Activated T-cell treated with anti-CD3 and anti-CD28 coated beads, Interleukin-2, amount 50 U/mL, for 48 hours (primary cell): ENCODE measurements at regions not wholly inside any gene's neighbourhood (a gene's known extent, or its start where the extent isn't known, plus 50 kb on each side); places are given as distances from the start of the nearest gene placed in this dataset.

Source experiments
- DNase-seq, 2 experiments: peaks; one replicate each; pipeline ENCODE4 v3.0.0-alpha.2; 2020

DNA sequence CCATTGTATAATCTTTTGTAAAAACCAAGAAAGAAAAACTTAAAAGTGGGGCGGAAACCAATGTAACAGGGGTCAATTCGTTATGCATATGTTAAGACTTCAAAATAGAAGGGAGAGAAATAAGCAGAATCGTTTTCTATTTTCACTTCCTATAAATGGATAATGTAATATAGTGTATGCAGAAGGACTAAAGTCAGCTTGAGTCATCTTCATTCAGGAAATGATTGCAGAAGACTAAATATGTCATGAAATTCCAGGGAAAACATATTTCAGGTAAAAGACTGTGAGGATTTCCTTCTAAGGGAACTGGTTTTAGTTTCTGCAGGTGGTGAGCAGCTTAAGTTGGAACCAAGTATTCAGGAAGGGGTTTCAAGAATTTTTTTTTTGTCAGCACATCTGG lies 753.3 kb downstream of the IRX1 start:
- no peak for DNase-seq

DNA sequence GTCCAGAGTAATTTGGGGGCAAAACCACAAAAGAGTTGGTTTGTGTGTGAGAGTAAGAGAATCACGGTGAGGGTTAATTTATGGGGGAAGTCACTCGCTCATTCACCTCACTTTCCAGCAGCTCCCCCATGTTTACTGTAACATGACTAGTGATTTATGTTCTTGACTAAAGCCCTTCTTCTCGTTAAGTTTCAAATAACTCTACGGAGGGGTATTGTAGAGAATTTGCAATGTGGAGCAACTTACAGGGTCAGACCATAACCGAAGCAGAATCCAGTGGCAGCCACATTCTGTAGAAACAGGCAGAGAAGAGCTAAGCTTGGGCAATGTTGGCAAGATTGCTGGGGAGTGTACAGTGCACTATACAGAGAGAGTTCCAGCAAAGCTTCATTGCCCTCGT lies 760.6 kb downstream of the IRX1 start:
- no peak for DNase-seq

DNA sequence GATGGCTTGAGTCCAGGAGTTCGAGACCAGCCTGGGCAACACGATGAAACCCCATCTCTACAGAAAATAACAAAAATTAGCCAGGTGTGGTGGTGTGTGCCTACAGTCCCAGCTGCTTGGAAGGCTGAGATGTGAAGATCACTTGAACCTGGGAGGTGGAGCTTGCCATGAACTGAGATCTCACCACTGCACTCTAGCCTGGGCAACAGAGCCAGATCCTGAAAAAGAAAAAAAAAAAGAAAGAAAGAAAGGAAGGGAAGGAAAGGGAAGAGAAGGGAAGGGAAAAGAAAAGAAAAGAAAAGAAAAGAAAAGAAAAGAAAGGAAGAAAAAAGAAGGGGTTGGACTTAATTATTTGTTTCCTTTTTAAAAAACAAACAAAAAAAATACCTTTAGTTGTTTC lies 764.2 kb downstream of the IRX1 start:
- DNase-seq: no peak

DNA sequence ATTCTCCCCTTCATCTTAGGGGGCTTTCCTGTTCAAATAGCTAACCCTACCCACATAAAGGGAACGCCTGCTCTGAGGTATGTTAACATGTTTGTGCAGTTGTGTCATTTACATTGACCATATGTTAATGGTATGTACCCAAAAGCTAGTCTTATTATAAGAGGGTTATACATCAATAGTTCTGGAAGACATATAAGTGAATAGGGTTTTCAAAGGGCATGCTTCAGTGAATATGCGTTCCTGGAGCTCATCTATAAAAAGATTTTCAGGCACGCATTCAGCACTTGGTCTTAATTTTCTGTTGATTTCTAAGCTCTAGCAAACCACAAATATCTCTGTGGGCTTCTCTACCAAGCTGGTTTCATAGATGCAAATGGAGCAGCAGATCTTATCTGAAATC lies 766.1 kb downstream of the IRX1 start:
- no peak for DNase-seq

DNA sequence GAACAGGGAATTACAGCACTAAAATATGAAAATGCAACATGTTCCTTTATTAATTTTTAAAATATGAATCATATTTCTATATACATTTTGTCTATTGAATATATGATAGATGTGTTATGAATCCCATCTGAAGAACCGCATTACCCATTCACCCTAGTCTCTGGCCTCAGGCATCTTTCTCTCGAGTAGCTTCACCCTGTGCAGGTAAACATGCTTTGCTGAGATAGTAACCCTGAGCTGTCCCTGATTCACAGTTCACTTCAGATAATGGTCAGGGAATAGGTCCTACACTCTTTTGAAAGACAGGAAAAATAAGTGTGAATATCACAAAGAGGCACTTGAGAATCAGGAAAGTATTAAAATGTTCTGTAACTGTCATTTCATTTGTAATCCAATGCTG lies 766.8 kb downstream of the IRX1 start:
- DNase-seq: no peak

DNA sequence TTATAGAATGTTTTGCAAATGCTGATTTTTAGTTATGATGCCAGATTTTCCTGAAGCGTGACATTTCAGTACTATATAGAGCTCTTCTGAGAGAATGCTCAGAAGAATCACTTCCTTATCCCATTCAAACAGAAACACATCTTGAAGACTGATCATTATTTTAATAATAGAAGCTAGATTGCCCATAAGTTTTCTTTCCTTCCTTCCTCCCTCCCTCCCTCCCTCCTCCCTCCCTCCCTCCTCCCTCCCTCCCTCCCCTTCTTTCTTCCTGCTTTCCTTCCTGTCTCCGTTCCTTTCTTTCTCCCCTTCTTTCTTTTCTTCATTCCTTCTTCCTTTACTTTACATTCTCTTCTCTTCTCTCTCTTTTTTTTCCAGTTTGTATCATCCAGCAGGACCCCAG lies 767.4 kb downstream of the IRX1 start:
- DNase-seq: no peak

DNA sequence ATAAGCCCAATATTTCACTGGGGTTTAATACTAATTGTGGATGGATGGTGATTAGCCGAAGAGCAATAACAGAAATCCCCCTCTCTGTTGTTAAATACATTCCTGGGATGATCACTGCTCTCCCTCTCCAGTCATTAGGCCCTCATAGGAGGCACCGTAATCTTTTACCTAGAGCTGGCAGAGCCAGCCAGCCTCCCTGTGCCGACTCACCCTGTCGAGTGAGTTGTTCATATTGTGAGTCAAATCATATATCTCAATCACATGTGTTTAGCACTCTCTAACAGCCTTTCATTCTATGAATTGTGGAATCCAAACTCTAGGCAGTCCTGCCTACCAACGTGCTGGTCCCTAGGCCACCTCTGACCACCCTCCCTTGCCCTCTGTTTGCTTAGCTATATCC lies 771.0 kb downstream of the IRX1 start:
- DNase-seq: no peak

DNA sequence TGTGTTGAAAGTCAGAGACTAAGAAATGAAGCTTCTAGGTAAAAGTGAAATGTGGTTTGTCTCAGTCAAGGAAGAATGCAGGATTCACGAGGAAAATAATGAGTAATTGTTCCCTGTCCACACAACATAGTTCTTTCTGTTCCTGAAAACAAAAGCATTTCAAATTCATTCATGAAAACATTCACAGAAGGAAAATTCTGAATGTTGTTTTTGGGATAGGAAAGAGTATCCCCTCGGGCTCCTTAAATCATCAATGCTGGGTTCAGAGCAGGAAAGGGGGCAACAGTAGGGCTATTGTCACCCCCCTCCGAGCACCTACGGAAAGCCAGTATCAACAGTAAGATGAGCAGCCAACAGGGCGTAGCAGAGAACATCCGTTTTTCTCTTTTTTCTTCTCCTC lies 769.9 kb upstream of the ADAMTS16 start:
- no peak for DNase-seq

DNA sequence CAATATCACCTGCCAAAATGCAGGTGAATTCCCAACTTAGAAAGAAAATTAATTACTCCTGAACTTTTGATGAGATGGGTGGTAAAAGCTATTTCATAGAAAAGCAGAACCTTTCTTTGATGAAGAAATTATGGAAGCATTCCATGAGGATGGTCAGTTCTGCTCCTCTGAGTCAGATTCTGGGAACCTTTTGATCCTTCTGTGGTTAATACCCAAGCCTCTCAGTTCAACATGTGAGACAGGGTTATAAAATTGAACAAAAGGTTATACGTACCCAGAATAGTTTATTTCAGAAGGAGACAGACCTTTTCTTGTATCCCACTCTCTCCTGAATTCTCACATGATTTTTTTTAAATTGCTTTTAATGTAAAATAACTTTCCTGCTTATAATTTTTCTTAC lies 767.6 kb upstream of the ADAMTS16 start:
- no peak for DNase-seq

DNA sequence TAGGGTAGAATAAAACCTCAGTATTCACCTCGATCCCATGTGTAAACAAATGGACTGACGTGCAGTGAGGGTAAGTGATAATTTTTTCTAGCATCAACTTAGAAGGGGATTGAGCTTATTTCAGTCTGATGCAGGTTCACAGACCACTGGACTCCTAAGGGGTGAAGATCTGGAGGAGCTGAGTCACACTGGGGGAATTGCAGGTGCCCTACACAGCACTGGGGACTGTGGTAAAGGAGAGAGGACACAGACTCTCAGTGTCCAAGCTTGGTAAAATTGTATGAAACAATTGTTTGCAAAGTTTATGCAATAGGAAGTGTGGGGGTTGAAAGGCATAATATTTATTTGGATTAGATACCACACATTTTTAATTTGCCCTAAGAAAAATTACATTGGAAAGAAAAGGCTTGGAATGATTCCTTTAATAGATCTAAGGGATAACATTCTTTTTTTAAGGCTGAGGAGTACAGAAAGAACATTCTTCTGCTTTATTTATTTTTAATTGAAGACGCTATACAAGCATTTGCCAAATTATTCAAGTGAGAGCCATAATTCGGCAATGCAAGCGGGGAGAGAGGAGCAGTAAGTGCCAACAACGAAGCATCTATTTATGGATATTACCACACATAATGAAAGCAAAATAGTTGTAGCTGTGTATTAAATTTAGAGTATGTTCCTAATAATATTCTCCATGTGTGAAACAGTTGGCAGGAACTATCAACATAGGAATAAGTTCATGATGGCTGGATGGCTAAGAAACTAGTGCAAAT lies 766.9 kb upstream of the ADAMTS16 start:
- DNase-seq: no peak

DNA sequence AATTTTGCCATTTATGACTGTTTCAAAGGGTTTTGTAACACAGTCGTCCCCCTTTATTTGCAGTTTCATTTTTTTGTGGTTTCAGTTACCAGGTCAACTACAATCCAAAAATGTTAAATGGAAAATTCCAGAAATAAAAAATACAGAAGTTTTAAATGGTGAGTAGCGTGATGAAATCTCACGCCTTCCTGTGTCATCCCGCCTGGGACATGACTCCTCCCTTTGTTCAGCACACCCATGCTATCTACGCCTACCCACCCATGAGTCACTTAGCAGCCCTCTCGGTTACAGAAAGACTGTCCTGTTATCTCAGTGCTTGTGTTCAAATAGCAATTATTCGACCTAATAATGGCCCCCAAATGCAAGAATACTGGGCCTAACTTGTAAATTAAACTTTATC lies 765.3 kb upstream of the ADAMTS16 start:
- DNase-seq: no peak

DNA sequence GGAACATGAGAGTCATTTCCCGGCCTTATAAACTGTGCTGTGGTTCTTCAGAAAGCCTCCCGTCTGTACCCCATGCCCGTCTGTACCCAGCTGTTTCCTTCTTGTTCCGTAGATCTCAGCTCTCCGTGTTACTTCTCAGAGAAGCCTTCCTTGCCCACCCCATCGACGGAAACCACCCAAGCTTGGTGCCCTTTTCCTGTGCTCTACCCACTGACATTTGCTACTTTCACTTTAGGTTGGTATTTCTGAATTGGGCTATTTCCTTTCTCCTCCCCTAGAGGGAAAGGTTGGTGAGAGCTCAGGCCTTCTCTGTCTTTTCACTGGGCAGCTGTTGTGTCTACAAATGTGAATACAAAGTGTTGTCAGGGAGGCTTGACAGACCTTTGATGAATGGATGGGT lies 764.5 kb upstream of the ADAMTS16 start:
- no peak for DNase-seq

DNA sequence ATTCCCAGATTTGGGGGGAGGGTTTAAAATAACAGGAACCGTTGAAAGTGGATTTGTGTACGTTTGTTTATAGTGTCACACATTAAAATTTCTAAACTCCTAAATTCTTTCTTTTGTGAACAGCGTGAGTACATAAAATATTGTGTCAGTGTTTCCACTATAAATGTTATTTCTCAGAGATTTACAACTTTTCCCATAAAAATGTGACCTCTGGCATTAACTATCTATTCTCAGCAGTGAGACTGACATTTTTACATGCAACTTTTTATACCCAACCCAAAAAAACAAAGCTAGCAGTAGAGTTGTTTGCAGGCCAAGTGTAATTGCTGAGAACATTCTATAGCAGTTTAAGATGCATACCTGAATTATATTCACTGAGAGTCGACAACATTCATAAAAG lies 757.0 kb upstream of the ADAMTS16 start:
- no peak for DNase-seq

DNA sequence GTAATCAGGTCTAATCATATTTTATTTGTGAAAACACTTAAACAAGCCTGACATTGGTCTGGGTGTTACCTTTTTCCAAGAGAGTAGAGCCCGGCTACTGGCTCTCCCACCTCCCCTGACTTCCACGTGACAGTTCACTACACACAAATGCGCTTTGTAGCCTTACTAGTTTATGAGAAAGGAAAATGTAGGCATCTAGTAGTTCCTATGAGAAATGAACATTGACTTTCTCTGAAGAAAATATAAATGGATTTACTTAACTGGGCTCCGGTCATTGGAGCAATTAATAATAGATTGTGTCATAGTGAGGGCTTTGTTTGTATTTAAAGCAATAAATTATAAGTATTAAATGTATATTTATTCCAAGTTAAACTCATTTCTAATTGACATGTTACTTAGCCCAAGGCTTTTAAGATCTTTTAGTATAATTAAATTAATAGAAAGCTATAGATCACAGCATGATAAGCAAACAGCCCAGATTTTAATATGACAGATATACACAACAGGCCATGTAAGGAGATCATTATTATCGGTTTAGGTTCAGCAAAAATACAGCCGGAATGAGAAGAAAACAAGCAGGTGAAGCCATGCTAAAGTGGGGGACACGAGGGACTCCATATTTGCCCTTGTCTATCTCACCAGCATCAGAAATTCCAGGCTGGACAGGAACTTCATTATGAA lies 756.5 kb upstream of the ADAMTS16 start:
- DNase-seq: no peak

DNA sequence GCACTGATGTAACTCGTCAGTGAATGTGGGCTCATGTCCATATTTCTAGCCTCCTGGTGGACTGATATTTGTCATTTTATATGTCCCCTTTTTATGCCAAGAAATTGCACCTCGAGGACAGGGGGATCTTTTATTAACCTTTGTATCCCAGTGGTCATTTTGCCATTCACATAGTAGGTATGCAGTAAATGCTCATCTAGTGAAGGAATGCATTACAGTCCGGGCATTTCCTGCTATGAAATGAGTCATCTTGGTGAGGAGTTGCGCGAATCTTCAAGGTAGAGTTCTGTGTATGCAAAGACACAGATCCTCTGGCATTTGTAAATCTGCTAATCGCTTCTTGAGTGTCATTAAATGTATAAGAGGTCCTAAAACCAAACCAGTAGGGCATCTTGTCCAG lies 755.5 kb upstream of the ADAMTS16 start:
- DNase-seq: no peak

DNA sequence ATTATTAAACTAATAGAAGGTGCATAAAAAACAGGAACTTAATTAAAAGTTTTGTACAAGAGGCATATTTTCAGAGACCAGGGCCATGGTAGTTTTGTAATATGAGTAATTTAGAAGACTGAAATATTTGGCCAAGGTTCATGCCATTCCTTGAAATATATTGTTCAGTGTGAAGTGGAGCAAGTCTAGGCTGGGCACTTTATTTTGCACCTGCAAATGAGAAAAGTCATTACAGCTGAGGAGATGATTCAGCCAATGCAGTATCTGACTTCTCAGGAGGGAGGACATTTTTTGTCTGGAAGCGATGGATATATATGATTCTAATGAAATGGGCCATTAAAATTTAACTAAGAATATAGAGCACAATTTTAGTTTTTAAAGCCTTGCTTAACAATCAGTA lies 754.0 kb upstream of the ADAMTS16 start:
- no peak for DNase-seq

DNA sequence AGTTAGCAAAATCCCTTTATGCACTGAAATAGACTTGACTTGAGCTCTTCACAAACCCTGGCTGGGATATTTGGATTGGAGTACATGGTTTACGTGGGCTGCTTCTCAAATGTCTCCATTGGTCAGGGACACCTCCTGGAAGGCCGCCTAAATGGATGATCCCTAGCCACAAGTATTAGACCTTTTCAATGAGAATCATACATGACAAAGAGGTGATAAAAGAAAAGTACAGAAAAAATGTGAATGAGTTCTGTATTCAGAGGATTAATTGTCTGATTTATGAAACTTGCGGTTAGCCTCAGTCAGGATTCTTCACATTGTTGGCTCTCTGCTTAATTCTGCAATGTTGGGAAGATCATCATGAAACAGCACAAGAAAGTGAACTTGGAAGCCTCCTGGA lies 752.8 kb upstream of the ADAMTS16 start:
- no peak for DNase-seq

DNA sequence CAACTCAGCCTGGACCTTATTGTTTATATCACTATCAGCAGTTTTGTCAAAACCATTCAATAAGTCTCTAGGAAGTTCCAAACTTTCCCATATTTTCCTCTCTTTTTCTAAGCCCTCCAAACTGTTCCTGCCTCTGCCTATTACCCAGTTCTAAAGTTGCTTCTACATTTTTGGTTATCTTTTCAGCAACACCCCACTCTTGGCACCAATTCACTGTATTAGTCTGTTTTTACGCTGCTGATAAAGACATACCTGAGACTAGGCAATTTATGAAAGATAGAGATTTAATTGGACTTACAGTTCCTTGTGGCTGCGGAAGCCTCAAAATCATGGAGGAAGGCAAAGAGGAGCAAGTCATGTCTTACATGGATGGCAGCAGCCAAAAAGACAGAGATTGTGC lies 744.4 kb upstream of the ADAMTS16 start:
- DNase-seq: no peak

DNA sequence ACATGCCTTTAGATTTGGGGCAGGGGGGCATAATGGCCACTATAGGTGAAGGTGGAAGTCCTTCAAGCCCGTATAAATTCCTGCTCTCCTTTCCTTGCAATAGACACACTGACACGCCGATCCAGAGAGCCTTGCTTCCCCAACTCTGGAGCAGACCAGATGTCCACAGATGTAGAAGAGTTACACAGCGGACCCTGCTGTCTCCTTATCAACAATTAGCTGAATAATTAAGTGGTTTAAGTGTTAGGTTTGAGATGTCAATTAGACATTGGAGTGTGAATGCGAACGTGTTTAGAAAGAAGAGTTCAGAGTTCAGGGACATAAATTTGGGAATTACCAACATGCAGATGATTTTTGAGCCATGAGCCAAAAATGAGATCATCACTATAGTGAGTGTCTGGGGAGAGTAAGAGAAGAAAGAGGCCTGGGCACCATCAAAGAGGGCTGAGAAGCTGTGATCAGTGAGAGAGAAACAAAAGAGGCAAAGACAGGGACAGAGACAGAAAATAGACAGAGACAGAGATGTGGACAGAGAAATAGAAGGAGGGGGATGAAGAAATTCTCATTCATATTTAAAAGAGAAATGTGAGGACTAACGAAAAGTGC lies 734.4 kb upstream of the ADAMTS16 start:
- DNase-seq: no peak

DNA sequence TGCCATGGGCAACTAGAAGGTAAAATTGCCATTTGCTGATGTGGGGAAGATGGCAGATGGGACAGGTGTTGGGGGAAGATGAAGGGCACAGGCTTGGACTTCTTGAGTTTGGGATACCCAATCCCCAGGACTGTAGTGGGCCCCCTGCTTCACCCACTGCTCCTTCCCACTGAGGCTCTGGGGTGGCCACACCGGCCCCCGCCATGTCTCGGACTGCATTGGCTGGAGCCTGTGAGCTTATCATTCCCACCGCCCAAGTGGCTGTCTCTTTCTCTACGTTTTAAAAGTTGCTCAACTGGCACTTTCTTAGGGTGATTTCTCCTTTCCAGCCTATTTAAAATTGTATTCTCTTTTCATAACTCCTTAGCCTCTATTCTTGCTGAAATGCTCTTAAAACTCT lies 730.0 kb upstream of the ADAMTS16 start:
- DNase-seq: no peak

DNA sequence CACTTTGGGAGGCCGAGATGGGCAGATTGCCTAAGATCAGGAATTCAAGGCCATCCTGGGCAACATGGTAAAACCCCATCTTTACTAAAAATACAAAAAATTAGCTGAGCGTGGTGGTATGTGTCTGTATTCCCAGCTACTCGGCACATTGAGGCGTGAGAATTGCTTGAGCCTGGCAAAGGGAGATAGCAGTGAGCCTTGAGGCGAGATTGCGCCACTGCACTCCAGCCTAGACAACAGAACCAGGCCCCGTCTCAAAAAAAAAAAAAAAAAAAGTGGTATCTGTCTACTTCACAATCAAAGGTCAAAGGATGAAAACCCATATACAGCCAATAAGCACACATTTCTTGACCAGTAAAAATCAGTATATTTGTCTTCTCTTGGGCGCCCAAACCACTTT lies 728.5 kb upstream of the ADAMTS16 start:
- DNase-seq: no peak

DNA sequence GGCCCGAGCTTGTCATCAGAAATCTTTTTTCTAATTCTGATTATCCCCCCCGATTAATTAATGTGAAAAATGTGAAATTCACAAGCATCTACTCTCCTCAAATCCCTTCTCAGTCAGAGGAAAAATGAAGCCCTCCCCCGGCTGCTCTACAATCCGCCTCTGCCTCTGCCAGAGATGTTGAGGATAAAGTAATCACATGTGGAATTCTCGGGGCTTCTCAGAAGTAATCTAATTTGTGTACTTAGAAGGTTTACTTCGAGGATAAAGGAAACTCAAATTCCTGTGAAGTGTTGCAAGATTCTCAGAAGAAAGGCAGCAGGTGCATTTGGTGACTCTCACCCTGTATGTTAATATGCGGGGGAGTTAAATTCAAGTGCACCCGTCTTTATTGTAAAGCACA lies 726.1 kb upstream of the ADAMTS16 start:
- no peak for DNase-seq

DNA sequence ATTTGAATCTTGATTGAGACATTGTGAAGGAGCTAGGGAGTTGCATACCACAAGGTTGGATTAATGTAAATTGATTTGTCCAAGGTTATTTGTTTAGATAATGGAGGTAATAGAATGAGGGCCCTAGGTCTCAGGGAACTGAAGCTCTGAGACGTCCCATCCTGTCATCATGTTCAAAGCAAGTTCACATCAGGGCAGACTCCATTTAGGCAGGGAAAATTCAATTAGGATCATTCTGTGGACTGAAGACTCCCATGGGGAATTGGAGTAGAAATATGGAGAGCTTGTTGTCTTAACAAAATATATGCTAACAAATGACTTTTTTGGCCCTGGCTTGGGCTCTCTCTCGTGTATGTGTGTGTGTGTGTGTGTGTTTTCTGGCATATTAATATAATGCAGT lies 722.0 kb upstream of the ADAMTS16 start:
- no peak for DNase-seq

DNA sequence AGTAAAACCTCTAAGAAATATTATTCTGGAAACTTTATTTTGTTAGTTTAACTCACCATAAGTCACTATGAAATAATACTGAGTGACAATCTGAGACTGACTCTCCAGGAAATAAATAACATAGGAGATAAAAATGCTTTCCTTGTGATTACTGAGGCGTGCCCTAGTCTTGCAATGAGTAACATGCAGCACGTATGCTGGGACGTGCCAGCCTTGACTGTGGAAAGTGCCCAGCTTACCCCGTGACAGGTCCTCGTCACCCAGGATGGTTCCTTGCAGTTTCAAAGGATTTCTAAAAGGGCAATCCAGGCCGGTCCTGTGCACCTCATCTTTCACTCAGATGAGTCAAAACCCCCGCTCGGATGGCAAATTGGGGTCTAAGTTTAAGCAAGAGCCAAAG lies 720.8 kb upstream of the ADAMTS16 start:
- DNase-seq: no peak

DNA sequence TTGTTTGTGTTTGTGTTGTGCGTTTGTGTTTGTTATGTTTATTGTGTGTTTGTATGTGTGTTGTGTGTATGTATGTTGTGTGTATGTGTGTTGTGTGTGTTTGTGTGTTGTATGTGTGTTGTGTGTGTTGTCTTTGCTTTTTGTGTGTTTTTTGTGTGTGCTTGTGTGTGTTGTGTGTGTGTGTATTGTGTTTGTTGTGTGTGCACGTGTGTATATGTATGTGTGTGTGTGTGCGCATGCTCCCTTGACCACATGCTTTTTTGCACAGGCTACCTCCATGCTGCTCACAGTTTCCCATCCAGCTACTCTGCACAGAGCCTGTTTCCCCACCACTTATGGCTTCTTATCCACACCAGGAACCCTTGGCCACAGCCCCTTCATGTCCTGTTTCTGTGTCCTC lies 720.0 kb upstream of the ADAMTS16 start:
- no peak for DNase-seq
